MCF 10A (cell line): ENCODE measurements at regions not wholly inside any gene's neighbourhood (a gene's known extent, or its start where the extent isn't known, plus 50 kb on each side); places are given as distances from the start of the nearest gene placed in this dataset.
"Not testable (repeated sequence)": the region's sequence is repeated elsewhere in the genome, so short reads cannot be mapped to it uniquely, and the experiment has no call there.

Source experiments
- BruUV-seq: library from RNA; stranded (reverse); fragments of 400-500 nt; replicated peaks from 2 replicates; lab custom pipeline; 2021; lab: Mats Ljungman, UMichigan
- CTCF ChIA-PET: fragments of 300-600 bp; sonication (Branson Sonifier 250); formaldehyde crosslinking; extraction: SDS; loops from one replicate; lab custom pipeline; 2021; ENCODE audit warnings: antibody characterized with exemption, inconsistent platforms; lab: Yijun Ruan, JAX
- POLR2A ChIA-PET: fragments of 300-600, 350-650 bp; sonication (Branson Sonifier 250); formaldehyde crosslinking; extraction: SDS; loops from one replicate; lab custom pipeline; 2020; ENCODE audit warnings: antibody characterized with exemption, inconsistent platforms; lab: Yijun Ruan, JAX
- DNase-seq: peaks from one replicate; pipeline ENCODE4 v3.0.0-alpha.2; 2018; ENCODE audit not compliant: unreplicated experiment
- H3K27ac Mint-ChIP-seq: one replicate; pipeline ENCODE4 v1.8.0; 2022; ENCODE audit warnings: mild to moderate bottlenecking, low read depth, mixed read lengths; ENCODE audit not compliant: unreplicated experiment
- H3K27me3 Mint-ChIP-seq: one replicate; pipeline ENCODE4 v1.8.0; 2022; ENCODE audit warnings: mixed read lengths; ENCODE audit not compliant: insufficient read depth, unreplicated experiment
- H3K36me3 Mint-ChIP-seq: one replicate; pipeline ENCODE4 v1.8.0; 2022; ENCODE audit warnings: mild to moderate bottlenecking, moderate library complexity, mixed read lengths; ENCODE audit not compliant: insufficient read depth, unreplicated experiment
- H3K4me1 Mint-ChIP-seq: one replicate; pipeline ENCODE4 v1.8.0; 2022; ENCODE audit warnings: mixed read lengths; ENCODE audit not compliant: insufficient read depth, unreplicated experiment
- H3K4me3 Mint-ChIP-seq: one replicate; pipeline ENCODE4 v1.8.0; 2022; ENCODE audit warnings: mild to moderate bottlenecking, moderate library complexity, mixed read lengths; ENCODE audit not compliant: unreplicated experiment
- H3K9me3 Mint-ChIP-seq: one replicate; pipeline ENCODE4 v1.8.0; 2022; ENCODE audit warnings: mixed read lengths; ENCODE audit not compliant: unreplicated experiment
- intact Hi-C: fragments of 100-400 bp; cut with micrococcal nuclease; formaldehyde crosslinking; loops from 2 replicates; pipeline ENCODE4 v1.14.1; 2022
- TF ChIP-seq, protein P1 (sequence below): fragments of 200-600 bp; IDR thresholded peaks from one replicate; pipeline ENCODE4 v1.8.0; 2022; ENCODE audit warnings: antibody characterized with exemption, mild to moderate bottlenecking; ENCODE audit not compliant: unreplicated experiment

DNA sequence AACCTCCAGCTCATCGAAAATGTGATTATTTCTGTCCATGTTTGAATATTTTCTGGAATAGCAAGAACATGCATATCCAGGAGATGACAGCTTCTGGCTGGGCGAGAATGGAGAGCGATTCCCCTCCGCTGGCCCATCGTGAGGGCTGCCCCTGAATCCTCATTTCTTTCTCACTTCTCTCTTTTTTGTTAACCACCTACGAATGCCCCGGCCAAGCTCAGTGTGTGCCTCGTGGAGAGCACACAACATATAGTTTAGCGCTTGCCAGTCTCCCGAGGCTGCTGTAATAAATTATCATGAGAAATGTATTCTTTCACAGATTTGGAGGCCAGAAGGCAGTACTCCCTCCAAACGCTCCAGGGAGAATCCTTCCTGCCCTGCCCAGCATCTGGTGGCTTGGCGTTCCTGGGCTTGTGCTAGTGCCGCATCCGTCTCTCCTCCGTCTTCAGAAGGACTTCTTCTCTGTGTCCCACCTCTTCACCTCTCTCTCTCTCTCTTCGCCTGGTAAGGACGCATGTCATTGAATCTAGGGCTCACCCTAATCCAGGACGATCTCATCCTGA, 1306.0 kb downstream of the TBC1D22A start:
- Mint-ChIP-seq H3K27ac (no peak overlapping the region), H3K36me3 (peaks cover 5% of the 10 kb centered on the region), H3K9me3 (peaks cover 38% of the 10 kb centered on the region), H3K27me3 (no peaks in the 10 kb centered on the region), H3K4me3 (no peak overlapping the region), H3K4me1 (no peaks in the 10 kb centered on the region)
- intact Hi-C loops = no loop called here
- no TSS peak for BruUV-seq
- TF ChIP-seq, protein P1, sequence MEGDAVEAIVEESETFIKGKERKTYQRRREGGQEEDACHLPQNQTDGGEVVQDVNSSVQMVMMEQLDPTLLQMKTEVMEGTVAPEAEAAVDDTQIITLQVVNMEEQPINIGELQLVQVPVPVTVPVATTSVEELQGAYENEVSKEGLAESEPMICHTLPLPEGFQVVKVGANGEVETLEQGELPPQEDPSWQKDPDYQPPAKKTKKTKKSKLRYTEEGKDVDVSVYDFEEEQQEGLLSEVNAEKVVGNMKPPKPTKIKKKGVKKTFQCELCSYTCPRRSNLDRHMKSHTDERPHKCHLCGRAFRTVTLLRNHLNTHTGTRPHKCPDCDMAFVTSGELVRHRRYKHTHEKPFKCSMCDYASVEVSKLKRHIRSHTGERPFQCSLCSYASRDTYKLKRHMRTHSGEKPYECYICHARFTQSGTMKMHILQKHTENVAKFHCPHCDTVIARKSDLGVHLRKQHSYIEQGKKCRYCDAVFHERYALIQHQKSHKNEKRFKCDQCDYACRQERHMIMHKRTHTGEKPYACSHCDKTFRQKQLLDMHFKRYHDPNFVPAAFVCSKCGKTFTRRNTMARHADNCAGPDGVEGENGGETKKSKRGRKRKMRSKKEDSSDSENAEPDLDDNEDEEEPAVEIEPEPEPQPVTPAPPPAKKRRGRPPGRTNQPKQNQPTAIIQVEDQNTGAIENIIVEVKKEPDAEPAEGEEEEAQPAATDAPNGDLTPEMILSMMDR = no peak
- CTCF ChIA-PET = interaction anchor here (0.5 kb wide), 1 partner anchor 408 kb away, joined by 4 read pairs; no protein-coding TSS in a partner anchor
- no peak for DNase-seq
- POLR2A ChIA-PET = no interaction called here

DNA sequence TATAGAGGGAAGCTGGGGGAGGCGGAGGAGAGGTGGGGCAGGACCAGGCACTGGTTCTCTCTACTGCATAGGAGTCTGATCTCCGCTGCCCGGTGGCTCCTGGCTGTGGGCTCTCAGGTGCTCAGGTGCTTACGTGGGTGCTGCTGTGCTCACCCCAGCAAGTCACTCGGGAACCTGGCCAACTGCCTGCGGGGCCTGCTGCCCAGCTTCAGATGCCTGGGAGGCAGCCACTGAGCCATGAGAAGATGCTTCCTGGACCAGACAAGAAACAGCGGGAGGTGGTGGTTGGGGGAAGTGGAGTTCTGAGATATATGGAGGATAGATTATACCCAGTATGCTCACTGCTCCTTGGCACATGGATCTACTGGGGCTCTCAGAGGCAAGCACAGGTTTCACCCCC, 1303.4 kb downstream of the TBC1D22A start:
- TF ChIP-seq, protein P1 = no peak
- no peak overlapping the region for H3K27ac Mint-ChIP-seq
- BruUV-seq = no TSS peak
- CTCF ChIA-PET = no interaction called here
- H3K27me3 Mint-ChIP-seq = no peaks in the 10 kb centered on the region
- POLR2A ChIA-PET = no interaction called here
- H3K4me1 Mint-ChIP-seq = no peaks in the 10 kb centered on the region
- no peaks in the 10 kb centered on the region for H3K36me3 Mint-ChIP-seq
- peaks cover 51% of the 10 kb centered on the region for H3K9me3 Mint-ChIP-seq
- intact Hi-C loops = no loop called here
- H3K4me3 Mint-ChIP-seq = no peak overlapping the region
- no peak for DNase-seq

DNA sequence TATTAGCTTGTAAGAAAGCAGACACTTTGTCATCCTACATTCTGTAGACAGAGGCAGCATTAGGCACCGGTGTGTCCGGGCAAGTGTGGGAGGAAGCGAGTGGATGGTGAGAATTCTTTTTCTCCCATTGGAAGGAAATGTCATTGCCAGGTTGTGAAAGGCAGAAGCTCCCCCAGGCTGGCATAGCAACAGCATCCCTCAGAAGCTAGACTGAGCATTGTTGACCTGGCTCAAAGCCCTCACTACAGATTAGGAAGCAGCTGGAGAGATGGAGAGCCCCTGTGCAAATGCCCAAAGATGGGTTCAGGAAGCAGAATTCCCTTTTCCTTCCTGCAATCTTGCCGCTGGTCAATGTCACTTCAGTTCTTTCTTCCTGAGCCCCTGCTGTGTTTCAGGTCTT, 1299.3 kb downstream of the TBC1D22A start:
- no peak for DNase-seq
- Mint-ChIP-seq H3K9me3 (peaks cover 55% of the 10 kb centered on the region), H3K4me3 (no peak overlapping the region), H3K27me3 (no peaks in the 10 kb centered on the region), H3K27ac (no peak overlapping the region), H3K36me3 (no peaks in the 10 kb centered on the region), H3K4me1 (no peaks in the 10 kb centered on the region)
- POLR2A ChIA-PET = no interaction called here
- no TSS peak for BruUV-seq
- intact Hi-C loops = no loop called here
- TF ChIP-seq, protein P1 = no peak
- CTCF ChIA-PET = interaction anchor here (1.1 kb wide), 1 partner anchor 1259 kb away, joined by 4 read pairs; no protein-coding TSS in a partner anchor

DNA sequence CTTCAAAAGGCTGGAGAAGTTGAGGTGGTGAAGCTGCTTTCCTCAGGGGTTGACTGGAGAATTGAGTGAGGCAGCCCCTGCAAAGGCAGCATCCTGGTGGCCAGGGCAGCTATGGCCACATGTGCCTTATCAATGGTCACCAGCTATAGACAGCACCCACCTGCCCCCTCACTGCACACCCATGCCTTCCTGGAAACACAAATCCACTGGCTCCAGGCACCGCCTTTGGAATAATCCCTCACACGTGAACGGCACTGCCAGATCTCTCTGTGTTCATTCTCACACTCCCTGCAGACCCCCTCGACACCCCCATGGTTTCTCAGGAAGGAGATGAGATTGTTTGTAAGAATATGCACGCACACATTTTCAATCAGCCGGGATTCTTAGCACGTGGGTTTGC, 1297.8 kb downstream of the TBC1D22A start:
- TF ChIP-seq, protein P1 = no peak
- Mint-ChIP-seq H3K27me3 (no peaks in the 10 kb centered on the region), H3K36me3 (no peaks in the 10 kb centered on the region), H3K9me3 (peaks cover 49% of the 10 kb centered on the region), H3K4me1 (no peaks in the 10 kb centered on the region), H3K4me3 (no peak overlapping the region), H3K27ac (no peak overlapping the region)
- POLR2A ChIA-PET = no interaction called here
- no peak for DNase-seq
- BruUV-seq = no TSS peak
- CTCF ChIA-PET = no interaction called here
- intact Hi-C loops = no loop called here

DNA sequence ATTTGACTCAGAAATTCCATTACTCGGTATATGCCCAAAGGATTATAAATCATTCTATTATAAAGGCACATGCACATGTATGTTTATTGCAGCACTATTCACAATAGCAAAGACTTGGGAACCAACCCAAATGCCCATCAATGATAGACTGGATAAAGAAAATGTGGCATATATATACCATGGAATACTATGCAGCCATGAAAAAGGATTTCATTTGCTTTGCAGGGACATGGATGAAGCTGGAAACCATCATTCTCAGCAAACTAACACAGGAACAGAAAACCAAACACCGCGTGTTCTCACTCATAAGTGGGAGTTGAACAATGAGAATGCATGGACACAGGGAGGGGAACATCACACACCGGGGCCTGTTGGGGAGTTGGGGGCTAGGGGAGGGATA, 1297.1 kb downstream of the TBC1D22A start:
- POLR2A ChIA-PET, H3K4me1 Mint-ChIP-seq, H3K27ac Mint-ChIP-seq, DNase-seq, H3K36me3 Mint-ChIP-seq, H3K27me3 Mint-ChIP-seq, H3K4me3 Mint-ChIP-seq, intact Hi-C loops, BruUV-seq: not testable (repeated sequence)
- peaks cover 42% of the 10 kb centered on the region for H3K9me3 Mint-ChIP-seq
- CTCF ChIA-PET = interaction anchor here (0.7 kb wide), 1 partner anchor 846 kb away, joined by 3 read pairs; no protein-coding TSS in a partner anchor
